CD14-positive monocyte (primary cell): ENCODE measurements at regions not wholly inside any gene's neighbourhood (a gene's known extent, or its start where the extent isn't known, plus 50 kb on each side); places are given as distances from the start of the nearest gene placed in this dataset.

Experiments
- DNase-seq, 3 donors: peaks; one replicate each; pipeline ENCODE4 v3.0.0-alpha.2; 2011 to 2022
- H2AFZ ChIP-seq: 2 replicates; pipeline ENCODE4 v1.6.0; 2012; ENCODE audit warnings: mild to moderate bottlenecking, low read depth, low read length, inconsistent platforms; ENCODE audit not compliant: insufficient read depth, poor library complexity, severe bottlenecking
- H3K27ac ChIP-seq, 2 donors: 1 replicate in 1 of 2; 2 replicates in 1 of 2; pipeline ENCODE4 v1.5.1; 2012 to 2013; ENCODE audit warnings: low read length in 2 of 2, control low read depth in 1 of 2, inconsistent platforms in 1 of 2, low read depth in 1 of 2, mild to moderate bottlenecking in 1 of 2
- H3K27me3 ChIP-seq, 2 donors: one replicate each; pipeline versions ENCODE4 v1.6.0 to v1.6.1; 2011 to 2013; ENCODE audit warnings: low read length in 2 of 2; ENCODE audit not compliant: control insufficient read depth in 2 of 2, insufficient read depth in 2 of 2
- H3K36me3 ChIP-seq, 2 donors: replicated peaks in 1 of 2; 1 replicate in 1 of 2; 2 replicates in 1 of 2; pipeline versions ENCODE4 v1.5.1 to v1.6.1; 2012 to 2013; ENCODE audit warnings: low read length in 2 of 2, control low read depth in 1 of 2, inconsistent platforms in 1 of 2, mild to moderate bottlenecking in 1 of 2; ENCODE audit not compliant: insufficient read depth in 2 of 2, control insufficient read depth in 1 of 2
- H3K4me1 ChIP-seq, 2 donors: 1 replicate in 1 of 2; 2 replicates in 1 of 2; pipeline versions ENCODE4 v1.5.1 to v1.6.1; 2012 to 2013; ENCODE audit warnings: low read length in 2 of 2, control low read depth in 1 of 2, inconsistent platforms in 1 of 2, mild to moderate bottlenecking in 1 of 2, moderate library complexity in 1 of 2; ENCODE audit not compliant: insufficient read depth in 2 of 2, control insufficient read depth in 1 of 2
- H3K4me2 ChIP-seq: replicated peaks from 2 replicates; pipeline ENCODE3; 2012; ENCODE audit warnings: low read length, moderate library complexity, mild to moderate bottlenecking; ENCODE audit not compliant: poor library complexity, severe bottlenecking; ENCODE audit errors: extremely low read depth
- H3K4me3 ChIP-seq, 3 experiments: fragments of 200-600 bp in 1 of 3; sonication (generic) in 1 of 3; replicated peaks in 1 of 3; 1 replicate in 2 of 3; 2 replicates in 1 of 3; pipeline ENCODE4 v1.5.1; 2011 to 2013; ENCODE audit warnings: low read length in 3 of 3, mild to moderate bottlenecking in 3 of 3, control low read depth in 2 of 3, low read depth in 2 of 3, inconsistent platforms in 1 of 3, moderate library complexity in 1 of 3
- H3K79me2 ChIP-seq: 2 replicates; pipeline ENCODE4 v1.6.0; 2012; ENCODE audit warnings: mild to moderate bottlenecking, control low read depth, inconsistent platforms, low read length, moderate library complexity; ENCODE audit not compliant: insufficient read depth
- H3K9ac ChIP-seq: 2 replicates; pipeline ENCODE4 v1.6.0; 2017; ENCODE audit warnings: low read length, mild to moderate bottlenecking; ENCODE audit not compliant: insufficient read depth, poor library complexity, severe bottlenecking
- H3K9me3 ChIP-seq, 2 donors: replicated peaks in 1 of 2; 1 replicate in 1 of 2; 2 replicates in 1 of 2; pipeline versions ENCODE4 v1.5.1 to v1.6.1; 2012 to 2013; ENCODE audit warnings: low read length in 2 of 2, control low read depth in 1 of 2; ENCODE audit not compliant: control insufficient read depth in 1 of 2, insufficient read depth in 1 of 2
- H4K20me1 ChIP-seq: 2 replicates; pipeline ENCODE4 v1.6.0; 2012; ENCODE audit warnings: mild to moderate bottlenecking, low read length, control low read depth, moderate library complexity; ENCODE audit not compliant: insufficient read depth
- H3K27ac Mint-ChIP-seq, 7 donors: one replicate each; pipeline ENCODE4 v1.8.0; 2020; ENCODE audit warnings: mild to moderate bottlenecking in 7 of 7, mixed read lengths in 7 of 7, moderate library complexity in 6 of 7, inconsistent platforms in 2 of 7
- H3K27me3 Mint-ChIP-seq, 3 donors: one replicate each; pipeline ENCODE4 v1.8.0; 2021 to 2022; ENCODE audit warnings: low read depth in 3 of 3, mild to moderate bottlenecking in 3 of 3, mixed read lengths in 3 of 3, moderate library complexity in 3 of 3, inconsistent platforms in 1 of 3
- H3K36me3 Mint-ChIP-seq, 2 donors: one replicate each; pipeline ENCODE4 v1.8.0; 2020; ENCODE audit warnings: mixed read lengths in 2 of 2, inconsistent platforms in 1 of 2, mild to moderate bottlenecking in 1 of 2
- H3K4me1 Mint-ChIP-seq: one replicate; pipeline ENCODE4 v1.8.0; 2020; ENCODE audit warnings: mild to moderate bottlenecking, mixed read lengths
- H3K4me3 Mint-ChIP-seq, 2 donors: one replicate each; pipeline ENCODE4 v1.8.0; 2020; ENCODE audit warnings: mild to moderate bottlenecking in 2 of 2, mixed read lengths in 2 of 2, moderate library complexity in 1 of 2
- H3K9me3 Mint-ChIP-seq, 7 donors: one replicate each; pipeline ENCODE4 v1.8.0; 2020 to 2022; ENCODE audit warnings: mixed read lengths in 7 of 7, mild to moderate bottlenecking in 6 of 7, moderate library complexity in 6 of 7, inconsistent platforms in 2 of 7
- CTCF ChIP-seq: fragments of 200-600 bp; IDR thresholded peaks from one replicate; pipeline ENCODE4 v1.8.0; 2022; ENCODE audit warnings: antibody characterized with exemption, mild to moderate bottlenecking
- WGBS: methylation state at CpG from one replicate; pipeline ENCODE4 v1.1.5; 2013; ENCODE audit warnings: missing lambda C conversion rate; ENCODE audit not compliant: insufficient coverage; 5-methylcytosine and 5-hydroxymethylcytosine counted together
- intact Hi-C, 2 donors: fragments of 100-400 bp; cut with micrococcal nuclease; formaldehyde crosslinking; loops; one replicate each; pipeline versions ENCODE4 v1.15.0 to v1.15.1; 2023

GRCh38 chr1:30623431-30623830 lies 100.0 kb downstream of the MATN1 start:
- intact Hi-C loops, result no loop called here
- Mint-ChIP-seq H3K27me3 (peaks cover 0 to 8% (median 4%) of the 10 kb centered on the region in 3 donors), H3K9me3 (peaks cover 17 to 32% (median 25%) of the 10 kb centered on the region in 7 donors), H3K4me1 (no peaks in the 10 kb centered on the region), H3K4me3 (no peak overlapping the region), H3K36me3 (no peaks in the 10 kb centered on the region), H3K27ac (no peak overlapping the region)
- no peak overlapping the region for H3K27ac ChIP-seq
- no peak overlapping the region for H3K4me2 ChIP-seq
- H3K4me3 ChIP-seq, result no peak overlapping the region
- no peaks in the 10 kb centered on the region for H3K27me3 ChIP-seq
- H3K4me1 ChIP-seq, result no peaks in the 10 kb centered on the region
- no peaks in the 10 kb centered on the region for H4K20me1 ChIP-seq
- DNase-seq, result no peak
- no peak overlapping the region for H3K9ac ChIP-seq
- peaks cover 21 to 35% of the 10 kb centered on the region in 2 donors for H3K9me3 ChIP-seq
- TF ChIP-seq CTCF, result no peak
- WGBS, result 100% methylated on average over 1 of the region's 1 CpG
- H3K79me2 ChIP-seq, result no peaks in the 10 kb centered on the region
- H3K36me3 ChIP-seq, result no peaks in the 10 kb centered on the region
- H2AFZ ChIP-seq, result no peak overlapping the region

- H3K4me1 Mint-ChIP-seq, result no peaks in the 10 kb centered on the region
- H3K9me3 Mint-ChIP-seq, result peaks cover 6 to 12% (median 9%) of the 10 kb centered on the region in 7 donors
- Histone ChIP-seq H3K4me1 (no peaks in the 10 kb centered on the region), H3K36me3 (no peaks in the 10 kb centered on the region), H3K4me2 (no peak overlapping the region), H3K27ac (no peak overlapping the region), H3K27me3 (no peaks in the 10 kb centered on the region), H3K9ac (no peak overlapping the region), H3K79me2 (no peaks in the 10 kb centered on the region), H2AFZ (no peak overlapping the region), H3K9me3 (peaks cover 0 to 15% of the 10 kb centered on the region in 2 donors), H3K4me3 (no peak overlapping the region), H4K20me1 (no peaks in the 10 kb centered on the region)
- intact Hi-C loops, result no loop called here
- no peaks in the 10 kb centered on the region for H3K36me3 Mint-ChIP-seq
- no peak for DNase-seq
- H3K4me3 Mint-ChIP-seq, result no peak overlapping the region
- peaks cover 0 to 10% (median 5%) of the 10 kb centered on the region in 3 donors for H3K27me3 Mint-ChIP-seq
- no peak for TF ChIP-seq CTCF
- WGBS, result no CpG with 5 or more reads among the region's 4 CpGs
- H3K27ac Mint-ChIP-seq, result peak overlapping the region in 1 of 7 donors; percentile 6
Observed at GRCh38 chr1:30619619-30620018, 103.8 kb downstream of the MATN1 start.
